Lung (tissue), 11 donors: ENCODE measurements at regions not wholly inside any gene's neighbourhood (a gene's known extent, or its start where the extent isn't known, plus 50 kb on each side); places are given as distances from the start of the nearest gene placed in this dataset.

Experiments
- ATAC-seq: fragments of 200-7000 bp; cut with Tn5 transposase; one replicate; pipeline ENCODE4 v1.9.1; 2020; ENCODE audit warnings: moderate number of reproducible peaks; ENCODE audit not compliant: insufficient read depth, low FRiP score
- DNase-seq, 3 donors: peaks; one replicate each; pipeline ENCODE4 v3.0.0-alpha.2; 2013 to 2017
- H3K27ac ChIP-seq, 2 donors: one replicate each; pipeline ENCODE4 v1.5.1; 2013; ENCODE audit warnings: mild to moderate bottlenecking in 2 of 2, moderate library complexity in 2 of 2, control low read depth in 1 of 2, inconsistent platforms in 1 of 2, low read depth in 1 of 2, low read length in 1 of 2
- H3K27me3 ChIP-seq, 3 donors: one replicate each; pipeline ENCODE4 v1.5.1; 2013; ENCODE audit warnings: low read length in 2 of 3; ENCODE audit not compliant: control insufficient read depth in 3 of 3, insufficient read depth in 3 of 3
- H3K36me3 ChIP-seq, 4 donors: one replicate each; pipeline ENCODE4 v1.5.1; 2013; ENCODE audit warnings: low read length in 4 of 4, mild to moderate bottlenecking in 1 of 4, moderate library complexity in 1 of 4; ENCODE audit not compliant: control insufficient read depth in 4 of 4, insufficient read depth in 4 of 4
- H3K4me1 ChIP-seq, 5 donors: one replicate each; pipeline ENCODE4 v1.5.1; 2013; ENCODE audit warnings: low read length in 5 of 5, mild to moderate bottlenecking in 2 of 5, moderate library complexity in 1 of 5; ENCODE audit not compliant: control insufficient read depth in 5 of 5, insufficient read depth in 5 of 5
- H3K4me3 ChIP-seq: one replicate; pipeline ENCODE4 v1.5.1; 2013; ENCODE audit warnings: mild to moderate bottlenecking, control low read depth, moderate library complexity
- H3K9ac ChIP-seq, 2 donors: one replicate each; pipeline ENCODE4 v1.5.1; 2013; ENCODE audit warnings: low read length in 2 of 2, control low read depth in 1 of 2; ENCODE audit not compliant: insufficient read depth in 1 of 2
- H3K9me3 ChIP-seq, 4 donors: one replicate each; pipeline ENCODE4 v1.5.1; 2013; ENCODE audit warnings: low read length in 3 of 4, mild to moderate bottlenecking in 1 of 4, moderate library complexity in 1 of 4; ENCODE audit not compliant: control insufficient read depth in 4 of 4, insufficient read depth in 3 of 4
- WGBS, 2 donors: extraction: QIAGEN DNeasy Blood & Tissue Kit; methylation state at CpG; one replicate each; pipeline ENCODE4 v1.1.7; 2013; 5-methylcytosine and 5-hydroxymethylcytosine counted together
- TF ChIP-seq, protein P1 (sequence below): IDR thresholded peaks from 2 replicates; pipeline ENCODE4 v1.5.1; 2012; ENCODE audit warnings: mild to moderate bottlenecking; ENCODE audit errors: control extremely low read depth, extremely low read depth
- donor health status: control.
- donor health status: control.
- donor health status: Bipolar disorder and iron deficiency.
- donor health status: healthy.
- donor health status: DM: yes; HTN: yes; CAD: no.

- TF ChIP-seq, protein P1, sequence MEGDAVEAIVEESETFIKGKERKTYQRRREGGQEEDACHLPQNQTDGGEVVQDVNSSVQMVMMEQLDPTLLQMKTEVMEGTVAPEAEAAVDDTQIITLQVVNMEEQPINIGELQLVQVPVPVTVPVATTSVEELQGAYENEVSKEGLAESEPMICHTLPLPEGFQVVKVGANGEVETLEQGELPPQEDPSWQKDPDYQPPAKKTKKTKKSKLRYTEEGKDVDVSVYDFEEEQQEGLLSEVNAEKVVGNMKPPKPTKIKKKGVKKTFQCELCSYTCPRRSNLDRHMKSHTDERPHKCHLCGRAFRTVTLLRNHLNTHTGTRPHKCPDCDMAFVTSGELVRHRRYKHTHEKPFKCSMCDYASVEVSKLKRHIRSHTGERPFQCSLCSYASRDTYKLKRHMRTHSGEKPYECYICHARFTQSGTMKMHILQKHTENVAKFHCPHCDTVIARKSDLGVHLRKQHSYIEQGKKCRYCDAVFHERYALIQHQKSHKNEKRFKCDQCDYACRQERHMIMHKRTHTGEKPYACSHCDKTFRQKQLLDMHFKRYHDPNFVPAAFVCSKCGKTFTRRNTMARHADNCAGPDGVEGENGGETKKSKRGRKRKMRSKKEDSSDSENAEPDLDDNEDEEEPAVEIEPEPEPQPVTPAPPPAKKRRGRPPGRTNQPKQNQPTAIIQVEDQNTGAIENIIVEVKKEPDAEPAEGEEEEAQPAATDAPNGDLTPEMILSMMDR, result no peak
- no peaks in the 10 kb centered on the region for H3K36me3 ChIP-seq
- H3K4me1 ChIP-seq, result no peaks in the 10 kb centered on the region
- no peaks in the 10 kb centered on the region for H3K9me3 ChIP-seq
- 63 to 65% methylated on average over 5 of the region's 5 CpGs for WGBS, 2 donors
- H3K27ac ChIP-seq, result no peak overlapping the region
- no peak for ATAC-seq
- no peak overlapping the region for H3K4me3 ChIP-seq
- H3K9ac ChIP-seq, result no peak overlapping the region
- no peaks in the 10 kb centered on the region for H3K27me3 ChIP-seq
- DNase-seq, result no peak
Measured at GRCh38 chr1:192945390-192946130, 113.6 kb downstream of the UCHL5 start.

DNA sequence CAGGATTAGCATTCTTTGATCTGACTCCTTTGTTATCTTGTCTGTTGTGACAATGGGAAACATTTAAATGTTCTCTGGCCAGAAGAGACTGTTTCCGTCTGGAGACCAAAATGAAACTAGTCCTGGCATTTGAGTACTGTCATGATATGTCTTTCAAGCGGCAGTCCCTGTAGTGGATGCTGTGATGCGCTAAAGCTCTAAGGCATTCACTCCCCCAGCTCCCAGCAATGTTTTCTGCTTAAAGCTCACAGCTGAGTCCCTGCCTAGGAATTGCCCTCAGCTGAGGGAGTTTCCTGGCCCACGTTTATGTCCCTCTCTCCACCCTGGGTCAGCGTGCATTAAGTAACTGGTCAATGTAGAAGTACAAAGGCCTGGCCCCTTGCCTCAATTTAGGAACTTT, 109.4 kb downstream of the UCHL5 start:
- 90 to 93% methylated on average over 5 of the region's 5 CpGs for WGBS, 2 donors
- Histone ChIP-seq H3K27me3 (no peaks in the 10 kb centered on the region), H3K27ac (no peak overlapping the region), H3K9ac (no peak overlapping the region), H3K4me3 (no peak overlapping the region), H3K36me3 (no peaks in the 10 kb centered on the region), H3K9me3 (no peaks in the 10 kb centered on the region), H3K4me1 (no peaks in the 10 kb centered on the region)
- ATAC-seq, result no peak
- no peak for DNase-seq
- TF ChIP-seq, protein P1, result no peak

DNA sequence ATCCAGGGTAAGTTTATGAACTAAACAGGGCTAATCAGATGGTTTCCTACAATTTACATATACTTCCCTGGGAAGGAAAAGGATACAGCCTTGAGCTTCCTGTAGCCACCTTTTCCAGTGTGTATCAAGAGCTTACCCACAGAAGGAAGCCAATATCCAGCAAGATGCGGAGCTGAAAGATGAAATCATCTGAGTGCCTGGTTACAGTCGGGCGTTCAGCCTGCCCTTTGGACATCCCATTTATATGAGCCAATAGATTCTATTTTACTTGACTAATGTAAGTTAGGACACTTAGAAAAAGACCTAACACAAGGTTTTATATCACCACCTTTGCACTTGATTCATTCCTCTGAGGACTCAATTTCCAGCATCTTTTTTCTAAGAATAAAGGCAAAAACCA, 108.2 kb downstream of the UCHL5 start:
- Histone ChIP-seq H3K27me3 (no peaks in the 10 kb centered on the region), H3K9ac (no peak overlapping the region), H3K36me3 (no peaks in the 10 kb centered on the region), H3K4me3 (no peak overlapping the region), H3K4me1 (no peaks in the 10 kb centered on the region), H3K9me3 (no peaks in the 10 kb centered on the region), H3K27ac (no peak overlapping the region)
- ATAC-seq (no peak), DNase-seq (no peak)
- 88 to 94% methylated on average over 3 of the region's 3 CpGs for WGBS, 2 donors
- TF ChIP-seq, protein P1, result no peak
